ENCODE measurements at regions not wholly inside any gene's neighbourhood (a gene's known extent, or its start where the extent isn't known, plus 50 kb on each side); places are given as distances from the start of the nearest gene placed in this dataset.

DNA sequence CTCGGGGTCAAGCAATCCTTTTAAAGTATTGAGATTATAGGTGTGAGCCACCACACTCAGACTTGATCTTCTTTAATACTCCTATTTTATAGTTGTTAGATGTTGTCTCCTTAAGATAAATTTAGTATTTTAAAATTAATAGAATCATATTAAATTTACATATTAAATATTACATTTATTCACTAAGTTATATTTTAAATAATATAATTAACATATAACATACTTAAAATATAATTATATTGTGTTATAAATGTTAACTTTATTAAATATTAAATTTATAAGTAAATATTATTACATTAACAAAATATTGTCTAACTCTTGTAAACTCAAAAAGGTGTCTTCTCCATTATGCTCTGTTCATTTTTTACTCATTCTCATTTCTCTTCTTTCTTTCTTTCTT, 675.9 kb upstream of the ADGRL4 start (continued):
- no peak for TF ChIP-seq JUND (IDR thresholded peaks at IDR 0.05; ENCODE audit: low read length)
- TF ChIP-seq, protein P1, sequence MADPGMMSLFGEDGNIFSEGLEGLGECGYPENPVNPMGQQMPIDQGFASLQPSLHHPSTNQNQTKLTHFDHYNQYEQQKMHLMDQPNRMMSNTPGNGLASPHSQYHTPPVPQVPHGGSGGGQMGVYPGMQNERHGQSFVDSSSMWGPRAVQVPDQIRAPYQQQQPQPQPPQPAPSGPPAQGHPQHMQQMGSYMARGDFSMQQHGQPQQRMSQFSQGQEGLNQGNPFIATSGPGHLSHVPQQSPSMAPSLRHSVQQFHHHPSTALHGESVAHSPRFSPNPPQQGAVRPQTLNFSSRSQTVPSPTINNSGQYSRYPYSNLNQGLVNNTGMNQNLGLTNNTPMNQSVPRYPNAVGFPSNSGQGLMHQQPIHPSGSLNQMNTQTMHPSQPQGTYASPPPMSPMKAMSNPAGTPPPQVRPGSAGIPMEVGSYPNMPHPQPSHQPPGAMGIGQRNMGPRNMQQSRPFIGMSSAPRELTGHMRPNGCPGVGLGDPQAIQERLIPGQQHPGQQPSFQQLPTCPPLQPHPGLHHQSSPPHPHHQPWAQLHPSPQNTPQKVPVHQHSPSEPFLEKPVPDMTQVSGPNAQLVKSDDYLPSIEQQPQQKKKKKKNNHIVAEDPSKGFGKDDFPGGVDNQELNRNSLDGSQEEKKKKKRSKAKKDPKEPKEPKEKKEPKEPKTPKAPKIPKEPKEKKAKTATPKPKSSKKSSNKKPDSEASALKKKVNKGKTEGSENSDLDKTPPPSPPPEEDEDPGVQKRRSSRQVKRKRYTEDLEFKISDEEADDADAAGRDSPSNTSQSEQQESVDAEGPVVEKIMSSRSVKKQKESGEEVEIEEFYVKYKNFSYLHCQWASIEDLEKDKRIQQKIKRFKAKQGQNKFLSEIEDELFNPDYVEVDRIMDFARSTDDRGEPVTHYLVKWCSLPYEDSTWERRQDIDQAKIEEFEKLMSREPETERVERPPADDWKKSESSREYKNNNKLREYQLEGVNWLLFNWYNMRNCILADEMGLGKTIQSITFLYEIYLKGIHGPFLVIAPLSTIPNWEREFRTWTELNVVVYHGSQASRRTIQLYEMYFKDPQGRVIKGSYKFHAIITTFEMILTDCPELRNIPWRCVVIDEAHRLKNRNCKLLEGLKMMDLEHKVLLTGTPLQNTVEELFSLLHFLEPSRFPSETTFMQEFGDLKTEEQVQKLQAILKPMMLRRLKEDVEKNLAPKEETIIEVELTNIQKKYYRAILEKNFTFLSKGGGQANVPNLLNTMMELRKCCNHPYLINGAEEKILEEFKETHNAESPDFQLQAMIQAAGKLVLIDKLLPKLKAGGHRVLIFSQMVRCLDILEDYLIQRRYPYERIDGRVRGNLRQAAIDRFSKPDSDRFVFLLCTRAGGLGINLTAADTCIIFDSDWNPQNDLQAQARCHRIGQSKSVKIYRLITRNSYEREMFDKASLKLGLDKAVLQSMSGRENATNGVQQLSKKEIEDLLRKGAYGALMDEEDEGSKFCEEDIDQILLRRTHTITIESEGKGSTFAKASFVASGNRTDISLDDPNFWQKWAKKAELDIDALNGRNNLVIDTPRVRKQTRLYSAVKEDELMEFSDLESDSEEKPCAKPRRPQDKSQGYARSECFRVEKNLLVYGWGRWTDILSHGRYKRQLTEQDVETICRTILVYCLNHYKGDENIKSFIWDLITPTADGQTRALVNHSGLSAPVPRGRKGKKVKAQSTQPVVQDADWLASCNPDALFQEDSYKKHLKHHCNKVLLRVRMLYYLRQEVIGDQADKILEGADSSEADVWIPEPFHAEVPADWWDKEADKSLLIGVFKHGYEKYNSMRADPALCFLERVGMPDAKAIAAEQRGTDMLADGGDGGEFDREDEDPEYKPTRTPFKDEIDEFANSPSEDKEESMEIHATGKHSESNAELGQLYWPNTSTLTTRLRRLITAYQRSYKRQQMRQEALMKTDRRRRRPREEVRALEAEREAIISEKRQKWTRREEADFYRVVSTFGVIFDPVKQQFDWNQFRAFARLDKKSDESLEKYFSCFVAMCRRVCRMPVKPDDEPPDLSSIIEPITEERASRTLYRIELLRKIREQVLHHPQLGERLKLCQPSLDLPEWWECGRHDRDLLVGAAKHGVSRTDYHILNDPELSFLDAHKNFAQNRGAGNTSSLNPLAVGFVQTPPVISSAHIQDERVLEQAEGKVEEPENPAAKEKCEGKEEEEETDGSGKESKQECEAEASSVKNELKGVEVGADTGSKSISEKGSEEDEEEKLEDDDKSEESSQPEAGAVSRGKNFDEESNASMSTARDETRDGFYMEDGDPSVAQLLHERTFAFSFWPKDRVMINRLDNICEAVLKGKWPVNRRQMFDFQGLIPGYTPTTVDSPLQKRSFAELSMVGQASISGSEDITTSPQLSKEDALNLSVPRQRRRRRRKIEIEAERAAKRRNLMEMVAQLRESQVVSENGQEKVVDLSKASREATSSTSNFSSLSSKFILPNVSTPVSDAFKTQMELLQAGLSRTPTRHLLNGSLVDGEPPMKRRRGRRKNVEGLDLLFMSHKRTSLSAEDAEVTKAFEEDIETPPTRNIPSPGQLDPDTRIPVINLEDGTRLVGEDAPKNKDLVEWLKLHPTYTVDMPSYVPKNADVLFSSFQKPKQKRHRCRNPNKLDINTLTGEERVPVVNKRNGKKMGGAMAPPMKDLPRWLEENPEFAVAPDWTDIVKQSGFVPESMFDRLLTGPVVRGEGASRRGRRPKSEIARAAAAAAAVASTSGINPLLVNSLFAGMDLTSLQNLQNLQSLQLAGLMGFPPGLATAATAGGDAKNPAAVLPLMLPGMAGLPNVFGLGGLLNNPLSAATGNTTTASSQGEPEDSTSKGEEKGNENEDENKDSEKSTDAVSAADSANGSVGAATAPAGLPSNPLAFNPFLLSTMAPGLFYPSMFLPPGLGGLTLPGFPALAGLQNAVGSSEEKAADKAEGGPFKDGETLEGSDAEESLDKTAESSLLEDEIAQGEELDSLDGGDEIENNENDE (IDR thresholded peaks at IDR 0.05; ENCODE audit: insufficient replicate concordance, low read length) = no peak
- TF ChIP-seq SRF (IDR thresholded peaks at IDR 0.05; ENCODE audit: low read depth, low read length) = no peak
- TF ChIP-seq POLR2AphosphoS5 (IDR thresholded peaks at IDR 0.05; ENCODE audit: low read depth, low read length) = no peak

Data from H1 (cell line).